Neural progenitor cell (in vitro differentiated cells): ENCODE measurements at regions not wholly inside any gene's neighbourhood (a gene's known extent, or its start where the extent isn't known, plus 50 kb on each side); places are given as distances from the start of the nearest gene placed in this dataset.

ENCODE experiments used
- EZH2 ChIP-seq: fragments of 200-600 bp; sonication (generic); IDR thresholded peaks from 2 replicates; pipeline ENCODE4 v1.6.1; 2017; ENCODE audit warnings: antibody characterized with exemption, mild to moderate bottlenecking, moderate library complexity
- TF ChIP-seq, protein P1 (sequence below): fragments of 200-600 bp; sonication (generic); IDR thresholded peaks from 2 replicates; pipeline ENCODE4 v1.5.1; 2017; ENCODE audit warnings: antibody characterized with exemption, mild to moderate bottlenecking

DNA sequence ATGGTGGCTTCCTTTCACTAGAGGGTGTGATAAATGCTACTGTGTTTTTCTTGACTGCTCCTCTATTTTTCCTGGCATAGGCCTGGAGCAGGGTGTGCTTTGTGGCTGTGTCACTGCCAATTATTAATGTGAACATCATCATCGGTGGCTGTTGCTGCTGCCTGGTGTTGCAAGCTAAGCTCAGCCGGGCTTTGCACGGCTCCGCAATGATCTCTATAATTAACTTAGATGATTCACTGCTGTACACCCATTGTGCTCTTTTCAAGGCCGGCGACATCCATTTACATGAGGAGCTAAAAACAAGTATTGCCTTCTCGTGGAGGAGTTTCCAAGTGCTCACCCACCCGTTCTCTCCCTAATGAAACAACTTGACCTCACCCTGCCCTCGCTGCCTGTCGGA, 160.1 kb upstream of the IRX3 start:
- no peak for TF ChIP-seq EZH2
- TF ChIP-seq, protein P1, sequence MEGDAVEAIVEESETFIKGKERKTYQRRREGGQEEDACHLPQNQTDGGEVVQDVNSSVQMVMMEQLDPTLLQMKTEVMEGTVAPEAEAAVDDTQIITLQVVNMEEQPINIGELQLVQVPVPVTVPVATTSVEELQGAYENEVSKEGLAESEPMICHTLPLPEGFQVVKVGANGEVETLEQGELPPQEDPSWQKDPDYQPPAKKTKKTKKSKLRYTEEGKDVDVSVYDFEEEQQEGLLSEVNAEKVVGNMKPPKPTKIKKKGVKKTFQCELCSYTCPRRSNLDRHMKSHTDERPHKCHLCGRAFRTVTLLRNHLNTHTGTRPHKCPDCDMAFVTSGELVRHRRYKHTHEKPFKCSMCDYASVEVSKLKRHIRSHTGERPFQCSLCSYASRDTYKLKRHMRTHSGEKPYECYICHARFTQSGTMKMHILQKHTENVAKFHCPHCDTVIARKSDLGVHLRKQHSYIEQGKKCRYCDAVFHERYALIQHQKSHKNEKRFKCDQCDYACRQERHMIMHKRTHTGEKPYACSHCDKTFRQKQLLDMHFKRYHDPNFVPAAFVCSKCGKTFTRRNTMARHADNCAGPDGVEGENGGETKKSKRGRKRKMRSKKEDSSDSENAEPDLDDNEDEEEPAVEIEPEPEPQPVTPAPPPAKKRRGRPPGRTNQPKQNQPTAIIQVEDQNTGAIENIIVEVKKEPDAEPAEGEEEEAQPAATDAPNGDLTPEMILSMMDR = no peak
